Fibroblast of the conjunctiva (primary cell): ENCODE measurements at regions not wholly inside any gene's neighbourhood (a gene's known extent, or its start where the extent isn't known, plus 50 kb on each side); places are given as distances from the start of the nearest gene placed in this dataset.
A peak's percentile ranks its signal among the peaks of the same experiment; 100 is the strongest.
"Not testable (repeated sequence)": the region's sequence is repeated elsewhere in the genome, so short reads cannot be mapped to it uniquely, and the experiment has no call there.

ENCODE experiments used
- DNase-seq: peaks from one replicate; pipeline ENCODE4 v3.0.0-alpha.2; 2010; ENCODE audit warnings: low read depth

- not testable (repeated sequence) for DNase-seq
These were observed 51.5 kb upstream of the MUC20 start for GRCh38 chr3:195669310-195669709.

- DNase-seq: not testable (repeated sequence)
These were observed 52.5 kb upstream of the MUC20 start for GRCh38 chr3:195668131-195668766.

GRCh38 chr3:195665311-195665710 lies 55.5 kb upstream of the MUC20 start:
- not testable (repeated sequence) for DNase-seq

- DNase-seq: not testable (repeated sequence)
These were observed 56.6 kb upstream of the MUC20 start for GRCh38 chr3:195664131-195664530.

GRCh38 chr3:195659136-195659533 lies 61.6 kb upstream of the MUC20 start:
- DNase-seq: not testable (repeated sequence)

- not testable (repeated sequence) for DNase-seq
These were observed 62.2 kb upstream of the MUC20 start for GRCh38 chr3:195658381-195659135.

- DNase-seq: peak; percentile 51
These were observed 63.1 kb upstream of the MUC20 start for GRCh38 chr3:195657475-195658372.

GRCh38 chr3:195656091-195656490 lies 64.7 kb upstream of the MUC20 start:
- DNase-seq: not testable (repeated sequence)

- DNase-seq: not testable (repeated sequence)
These were observed 66.0 kb upstream of the MUC20 start for GRCh38 chr3:195654746-195655145.

- DNase-seq: not testable (repeated sequence)
These were observed 66.6 kb upstream of the MUC20 start for GRCh38 chr3:195654138-195654537.

GRCh38 chr3:195653641-195654040 lies 67.1 kb upstream of the MUC20 start:
- DNase-seq: not testable (repeated sequence)

- not testable (repeated sequence) for DNase-seq
These were observed 64.4 kb upstream of the APOD start for GRCh38 chr3:195647912-195648702.

GRCh38 chr3:195645872-195646271 lies 62.1 kb upstream of the APOD start:
- DNase-seq: not testable (repeated sequence)

GRCh38 chr3:195643245-195643644 lies 59.5 kb upstream of the APOD start:
- not testable (repeated sequence) for DNase-seq

GRCh38 chr3:195642311-195642710 lies 58.6 kb upstream of the APOD start:
- DNase-seq: not testable (repeated sequence)

GRCh38 chr3:195638456-195638855 lies 54.7 kb upstream of the APOD start:
- not testable (repeated sequence) for DNase-seq

- not testable (repeated sequence) for DNase-seq
These were observed 53.9 kb upstream of the APOD start for GRCh38 chr3:195637473-195638233.

- DNase-seq: not testable (repeated sequence)
These were observed 53.3 kb upstream of the APOD start for GRCh38 chr3:195637011-195637410.

- not testable (repeated sequence) for DNase-seq
These were observed 52.4 kb upstream of the APOD start for GRCh38 chr3:195635898-195636685.
